Activated B cell treated with CpG ODN at 0.5 μM for 24 hours (primary cell): ENCODE measurements at regions not wholly inside any gene's neighbourhood (a gene's known extent, or its start where the extent isn't known, plus 50 kb on each side); places are given as distances from the start of the nearest gene placed in this dataset.
"Not testable (repeated sequence)": the region's sequence is repeated elsewhere in the genome, so short reads cannot be mapped to it uniquely, and the experiment has no call there.

ENCODE experiments used
- ATAC-seq: fragments of 200-7000 bp; cut with Tn5 transposase; one replicate; pipeline ENCODE4 v1.10.0; 2021; ENCODE audit warnings: low read depth, mild to moderate bottlenecking, moderate library complexity
- CTCF ChIA-PET: fragments of 350-600 bp; sonication (Branson Sonifier 250); formaldehyde crosslinking; loops from one replicate; lab custom pipeline; 2021; ENCODE audit warnings: antibody characterized with exemption; lab: Charles Lee
- POLR2A ChIA-PET: fragments of 350-600 bp; sonication (Branson Sonifier 250); formaldehyde crosslinking; loops from one replicate; lab custom pipeline; 2021; ENCODE audit warnings: antibody characterized with exemption; lab: Charles Lee
- DNase-seq: peaks from one replicate; pipeline ENCODE4 v3.0.0; 2022
- H3K27ac Mint-ChIP-seq: one replicate; pipeline ENCODE4 v1.8.0; 2020; ENCODE audit warnings: mixed read lengths
- H3K27me3 Mint-ChIP-seq: one replicate; pipeline ENCODE4 v1.8.0; 2021; ENCODE audit warnings: mixed read lengths
- H3K36me3 Mint-ChIP-seq: one replicate; pipeline ENCODE4 v1.8.0; 2021; ENCODE audit warnings: low read depth, mixed read lengths
- H3K4me1 Mint-ChIP-seq: one replicate; pipeline ENCODE4 v1.8.0; 2021; ENCODE audit warnings: mixed read lengths
- H3K4me3 Mint-ChIP-seq: one replicate; pipeline ENCODE4 v1.8.0; 2020; ENCODE audit warnings: mild to moderate bottlenecking, mixed read lengths
- H3K9me3 Mint-ChIP-seq: one replicate; pipeline ENCODE4 v1.8.0; 2020; ENCODE audit warnings: mixed read lengths
- intact Hi-C: fragments of 100-400 bp; cut with micrococcal nuclease; formaldehyde crosslinking; loops from one replicate; pipeline ENCODE4 v1.15.1; 2024
- TF ChIP-seq, protein P1 (sequence below): fragments of 200-600 bp; IDR thresholded peaks from one replicate; pipeline ENCODE4 v1.8.0; 2022; ENCODE audit warnings: antibody characterized with exemption, mild to moderate bottlenecking

DNA sequence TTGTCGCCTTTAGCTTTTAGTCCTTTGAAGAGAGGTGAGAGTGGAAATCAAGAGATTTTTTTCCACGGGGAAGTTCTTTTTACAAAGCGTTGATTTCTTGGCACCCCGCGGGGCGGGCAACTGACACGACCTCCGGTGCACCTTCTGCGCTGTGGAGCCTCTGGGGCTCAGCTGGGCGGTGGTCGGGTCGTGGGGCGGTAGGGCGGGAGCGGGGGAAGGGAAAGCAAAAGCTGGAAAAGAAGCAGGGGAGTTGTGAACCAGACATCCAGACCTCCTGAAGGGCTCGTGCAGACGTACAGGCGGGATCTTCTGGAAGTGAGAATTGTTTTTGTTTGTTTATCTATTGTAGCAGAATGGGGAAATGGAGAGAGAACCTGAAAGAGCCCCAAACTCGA is 63.3 kb downstream of the PPIAL4A start:
- DNase-seq, H3K27me3 Mint-ChIP-seq, H3K4me1 Mint-ChIP-seq, ATAC-seq, CTCF ChIA-PET, H3K27ac Mint-ChIP-seq, H3K9me3 Mint-ChIP-seq, intact Hi-C loops, POLR2A ChIA-PET, H3K4me3 Mint-ChIP-seq: not testable (repeated sequence)
- H3K36me3 Mint-ChIP-seq, result peaks cover 18% of the 10 kb centered on the region

DNA sequence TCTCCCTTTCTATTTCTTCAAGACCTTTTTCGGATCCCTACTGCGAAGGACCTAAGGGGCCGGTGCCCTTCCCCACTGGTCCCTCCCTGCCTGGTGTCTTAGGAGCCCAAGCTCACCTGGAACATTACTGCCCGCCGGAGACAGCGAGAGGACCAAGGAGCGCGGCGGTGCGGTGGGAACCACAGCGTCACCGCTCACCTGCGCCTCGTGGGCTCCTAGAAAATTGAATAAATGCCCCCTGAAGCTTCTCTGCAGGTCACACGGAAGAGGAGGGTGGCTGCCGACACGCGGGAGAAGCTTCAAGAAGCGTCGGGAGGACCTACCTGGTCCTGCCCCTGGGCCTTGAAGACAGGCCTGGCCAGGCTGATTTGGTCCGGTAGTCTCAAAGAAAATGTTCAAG is 65.2 kb downstream of the PPIAL4A start:
- intact Hi-C loops, result no loop called here
- Mint-ChIP-seq H3K27me3 (no peaks in the 10 kb centered on the region), H3K4me3 (no peak overlapping the region), H3K4me1 (no peaks in the 10 kb centered on the region), H3K27ac (no peak overlapping the region), H3K36me3 (peaks cover 18% of the 10 kb centered on the region), H3K9me3 (no peaks in the 10 kb centered on the region)
- CTCF ChIA-PET, result no interaction called here
- TF ChIP-seq, protein P1, sequence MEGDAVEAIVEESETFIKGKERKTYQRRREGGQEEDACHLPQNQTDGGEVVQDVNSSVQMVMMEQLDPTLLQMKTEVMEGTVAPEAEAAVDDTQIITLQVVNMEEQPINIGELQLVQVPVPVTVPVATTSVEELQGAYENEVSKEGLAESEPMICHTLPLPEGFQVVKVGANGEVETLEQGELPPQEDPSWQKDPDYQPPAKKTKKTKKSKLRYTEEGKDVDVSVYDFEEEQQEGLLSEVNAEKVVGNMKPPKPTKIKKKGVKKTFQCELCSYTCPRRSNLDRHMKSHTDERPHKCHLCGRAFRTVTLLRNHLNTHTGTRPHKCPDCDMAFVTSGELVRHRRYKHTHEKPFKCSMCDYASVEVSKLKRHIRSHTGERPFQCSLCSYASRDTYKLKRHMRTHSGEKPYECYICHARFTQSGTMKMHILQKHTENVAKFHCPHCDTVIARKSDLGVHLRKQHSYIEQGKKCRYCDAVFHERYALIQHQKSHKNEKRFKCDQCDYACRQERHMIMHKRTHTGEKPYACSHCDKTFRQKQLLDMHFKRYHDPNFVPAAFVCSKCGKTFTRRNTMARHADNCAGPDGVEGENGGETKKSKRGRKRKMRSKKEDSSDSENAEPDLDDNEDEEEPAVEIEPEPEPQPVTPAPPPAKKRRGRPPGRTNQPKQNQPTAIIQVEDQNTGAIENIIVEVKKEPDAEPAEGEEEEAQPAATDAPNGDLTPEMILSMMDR, result no peak
- POLR2A ChIA-PET, result no interaction called here
- DNase-seq, result no peak
- ATAC-seq, result no peak

DNA sequence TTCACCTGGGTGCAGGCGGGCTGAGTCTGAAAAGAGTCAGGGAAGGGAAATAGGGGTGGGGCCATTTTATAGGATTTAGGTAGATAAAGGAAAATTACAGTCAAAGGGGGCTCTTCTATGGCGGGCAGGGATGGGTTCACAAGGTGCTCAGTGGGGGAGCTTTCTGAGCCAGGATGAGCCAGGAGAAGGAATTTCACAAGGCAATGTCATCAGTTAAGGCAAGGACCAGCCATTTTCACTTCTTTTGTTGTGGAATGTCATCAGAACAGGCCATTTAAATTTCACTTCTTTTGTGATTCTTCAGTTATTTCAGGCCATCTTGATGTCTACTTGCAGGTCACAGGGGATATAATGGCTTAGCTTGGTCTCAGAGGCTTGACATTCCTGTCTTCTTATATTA is 66.4 kb downstream of the PPIAL4A start:
- ATAC-seq, CTCF ChIA-PET, H3K27ac Mint-ChIP-seq, H3K9me3 Mint-ChIP-seq, POLR2A ChIA-PET, H3K4me1 Mint-ChIP-seq, intact Hi-C loops, DNase-seq, H3K4me3 Mint-ChIP-seq, H3K27me3 Mint-ChIP-seq: not testable (repeated sequence)
- H3K36me3 Mint-ChIP-seq, result peaks cover 15% of the 10 kb centered on the region

DNA sequence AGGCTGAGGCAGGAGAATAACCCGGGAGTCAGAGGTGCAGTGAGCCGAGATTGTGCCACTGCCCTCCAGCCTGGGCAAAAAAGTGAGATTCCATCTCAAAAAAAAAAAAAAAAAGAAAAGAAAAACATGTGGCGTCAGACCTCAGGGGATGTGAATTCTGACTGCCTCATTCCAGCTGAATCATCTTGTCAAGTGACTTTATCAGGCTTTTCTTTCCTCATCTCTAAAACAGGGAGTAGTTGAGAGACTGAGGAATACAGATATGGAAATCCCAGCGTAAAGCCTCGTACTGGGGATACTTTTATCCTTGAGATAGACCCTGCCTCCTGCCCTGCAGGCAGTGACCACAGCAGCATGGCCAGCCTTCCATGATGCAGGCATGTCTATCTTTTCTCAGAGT is 76.4 kb downstream of the PPIAL4A start:
- POLR2A ChIA-PET, H3K9me3 Mint-ChIP-seq, H3K27me3 Mint-ChIP-seq, H3K27ac Mint-ChIP-seq, H3K36me3 Mint-ChIP-seq, CTCF ChIA-PET, DNase-seq, H3K4me1 Mint-ChIP-seq, ATAC-seq, H3K4me3 Mint-ChIP-seq, intact Hi-C loops: not testable (repeated sequence)

DNA sequence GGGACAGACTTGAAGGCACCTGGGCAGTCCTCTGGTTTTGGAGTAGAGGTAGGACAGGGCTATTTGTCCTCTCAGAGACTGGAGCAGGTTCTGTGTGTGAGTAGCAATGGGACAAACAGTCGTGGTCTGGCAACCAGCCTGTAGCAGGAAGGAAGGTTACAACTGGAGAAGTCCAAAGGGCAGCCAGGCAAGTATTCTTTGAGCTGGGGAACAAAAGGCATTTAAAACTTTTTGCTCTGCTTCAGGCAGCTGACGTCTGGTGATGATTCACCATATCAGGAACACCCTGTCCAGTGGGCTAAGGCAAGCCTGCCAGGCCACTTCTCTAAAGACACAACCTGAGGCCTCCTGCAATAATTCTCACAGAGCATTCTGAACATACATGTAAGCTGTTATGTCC is 83.3 kb downstream of the PPIAL4A start:
- POLR2A ChIA-PET, CTCF ChIA-PET, ATAC-seq, H3K9me3 Mint-ChIP-seq, DNase-seq, H3K36me3 Mint-ChIP-seq, H3K4me1 Mint-ChIP-seq, H3K27me3 Mint-ChIP-seq, intact Hi-C loops, H3K27ac Mint-ChIP-seq, H3K4me3 Mint-ChIP-seq: not testable (repeated sequence)

DNA sequence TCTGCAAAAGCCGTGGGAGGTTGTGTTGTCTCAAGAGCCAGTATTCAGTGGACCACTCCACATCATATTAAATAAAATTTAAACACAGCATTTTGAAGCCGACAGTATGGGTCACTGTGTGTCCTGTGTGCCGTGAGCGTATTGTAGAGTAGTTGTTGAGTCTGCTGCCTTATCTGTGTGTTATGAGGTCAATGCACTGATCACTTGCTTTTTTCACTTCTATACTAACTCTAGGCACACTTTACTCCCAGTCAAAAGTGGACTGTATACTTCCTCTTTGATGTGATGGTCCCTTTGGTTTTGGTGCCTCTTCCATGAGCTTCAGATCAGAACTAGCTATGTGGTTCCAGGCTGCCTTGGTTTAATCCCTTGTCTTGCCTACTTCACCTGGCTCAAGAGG is 84.3 kb downstream of the PPIAL4A start:
- H3K27me3 Mint-ChIP-seq, intact Hi-C loops, H3K27ac Mint-ChIP-seq, CTCF ChIA-PET, ATAC-seq, H3K4me3 Mint-ChIP-seq, H3K4me1 Mint-ChIP-seq, H3K36me3 Mint-ChIP-seq, POLR2A ChIA-PET, DNase-seq, H3K9me3 Mint-ChIP-seq: not testable (repeated sequence)

DNA sequence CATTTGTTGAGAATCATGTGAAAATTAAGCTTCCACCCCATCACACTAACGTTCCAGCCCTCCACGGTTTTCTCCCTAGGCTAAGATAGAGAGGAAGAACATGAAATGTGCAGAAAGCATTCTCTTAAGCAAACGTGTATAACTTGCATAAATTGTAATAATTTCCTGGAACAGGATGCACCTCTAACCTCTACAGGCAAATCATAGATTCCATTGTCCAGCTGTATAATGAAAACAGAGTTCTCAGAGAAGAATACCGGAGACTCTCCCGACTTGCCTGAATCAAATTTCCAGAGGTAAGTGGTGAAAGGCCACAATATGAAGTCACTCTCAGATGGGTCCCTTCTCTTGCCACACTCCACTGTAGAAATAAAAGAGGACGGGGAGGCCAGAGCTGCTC is 87.7 kb downstream of the PPIAL4A start:
- H3K4me1 Mint-ChIP-seq, H3K27me3 Mint-ChIP-seq, intact Hi-C loops, DNase-seq, H3K4me3 Mint-ChIP-seq, H3K27ac Mint-ChIP-seq, H3K36me3 Mint-ChIP-seq, POLR2A ChIA-PET, CTCF ChIA-PET, H3K9me3 Mint-ChIP-seq, ATAC-seq: not testable (repeated sequence)

DNA sequence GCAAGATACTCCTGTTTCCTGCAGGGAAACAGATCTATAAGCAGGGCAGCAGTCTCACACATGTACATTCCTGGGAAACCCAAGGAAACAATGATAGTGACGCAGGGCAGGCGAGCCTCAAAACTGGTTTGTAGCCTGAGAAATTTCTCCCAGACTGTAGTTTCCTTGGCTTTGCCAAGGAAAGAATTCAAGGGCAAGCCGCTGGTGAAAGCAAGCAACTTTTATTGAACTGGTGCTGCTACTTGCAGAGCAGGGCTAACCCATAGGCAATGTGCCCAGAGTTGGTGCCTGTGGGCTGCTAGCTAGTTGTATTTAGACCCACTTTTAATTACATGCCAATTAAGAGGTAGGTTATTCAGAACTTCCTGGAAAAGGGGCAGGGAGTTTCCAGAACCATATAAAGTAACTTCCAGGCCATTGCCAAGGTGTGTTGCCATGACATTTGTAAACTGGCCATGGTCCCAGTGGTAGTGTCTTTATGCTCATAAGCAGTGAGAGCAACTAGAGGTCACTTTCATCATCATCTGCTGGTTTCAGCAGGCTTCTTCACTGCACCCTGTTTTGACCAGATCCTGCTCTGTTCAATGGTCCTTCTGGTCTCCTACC is 92.0 kb downstream of the PPIAL4A start:
- H3K27ac Mint-ChIP-seq, DNase-seq, CTCF ChIA-PET, H3K4me1 Mint-ChIP-seq, intact Hi-C loops, H3K36me3 Mint-ChIP-seq, H3K4me3 Mint-ChIP-seq, H3K27me3 Mint-ChIP-seq, H3K9me3 Mint-ChIP-seq, POLR2A ChIA-PET, ATAC-seq: not testable (repeated sequence)

DNA sequence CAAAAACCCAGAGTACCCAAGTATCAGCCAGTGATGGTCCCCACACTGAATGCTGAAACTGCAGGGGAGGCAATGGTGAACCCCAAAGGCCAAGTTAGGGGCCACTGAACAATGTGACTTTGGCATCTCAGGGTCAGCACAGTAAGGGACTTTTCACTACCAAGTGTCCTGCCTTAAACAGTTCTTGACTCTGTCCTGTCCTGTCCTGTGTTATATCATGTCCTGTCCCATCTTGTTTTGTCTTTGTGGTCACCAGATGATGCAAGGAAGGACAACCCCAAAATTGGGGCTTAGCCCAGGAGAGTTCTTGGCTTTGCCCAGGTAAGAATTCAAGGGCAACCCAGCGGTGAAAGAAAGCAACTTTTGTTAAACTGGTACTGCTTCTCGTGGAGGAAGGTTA is 105.0 kb downstream of the PPIAL4A start:
- H3K27me3 Mint-ChIP-seq, H3K4me1 Mint-ChIP-seq, ATAC-seq, intact Hi-C loops, DNase-seq, H3K9me3 Mint-ChIP-seq, POLR2A ChIA-PET, H3K36me3 Mint-ChIP-seq, H3K27ac Mint-ChIP-seq, CTCF ChIA-PET, H3K4me3 Mint-ChIP-seq: not testable (repeated sequence)

DNA sequence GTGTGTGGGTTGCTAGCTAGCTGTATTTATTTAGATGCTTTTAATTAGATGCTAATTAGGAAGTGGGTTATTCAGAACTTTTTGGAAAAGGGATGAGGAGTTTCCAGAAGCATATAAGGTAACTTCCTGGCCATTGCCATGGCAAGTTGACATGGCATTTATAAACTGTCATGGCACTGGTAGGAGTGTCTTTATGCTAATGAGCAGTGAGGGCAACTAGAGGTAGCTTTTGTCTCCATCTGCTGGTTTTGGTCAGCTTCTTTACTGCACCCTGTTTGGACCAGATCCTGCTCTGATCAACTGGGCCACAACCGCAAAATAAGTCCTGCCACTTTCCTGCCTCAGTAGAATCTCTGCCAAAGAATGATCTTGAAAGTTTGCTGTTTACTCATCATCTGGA is 105.5 kb downstream of the PPIAL4A start:
- H3K27ac Mint-ChIP-seq, H3K36me3 Mint-ChIP-seq, POLR2A ChIA-PET, CTCF ChIA-PET, H3K4me3 Mint-ChIP-seq, DNase-seq, H3K27me3 Mint-ChIP-seq, H3K9me3 Mint-ChIP-seq, intact Hi-C loops, H3K4me1 Mint-ChIP-seq: not testable (repeated sequence)
- ATAC-seq, result peak; percentile 91

DNA sequence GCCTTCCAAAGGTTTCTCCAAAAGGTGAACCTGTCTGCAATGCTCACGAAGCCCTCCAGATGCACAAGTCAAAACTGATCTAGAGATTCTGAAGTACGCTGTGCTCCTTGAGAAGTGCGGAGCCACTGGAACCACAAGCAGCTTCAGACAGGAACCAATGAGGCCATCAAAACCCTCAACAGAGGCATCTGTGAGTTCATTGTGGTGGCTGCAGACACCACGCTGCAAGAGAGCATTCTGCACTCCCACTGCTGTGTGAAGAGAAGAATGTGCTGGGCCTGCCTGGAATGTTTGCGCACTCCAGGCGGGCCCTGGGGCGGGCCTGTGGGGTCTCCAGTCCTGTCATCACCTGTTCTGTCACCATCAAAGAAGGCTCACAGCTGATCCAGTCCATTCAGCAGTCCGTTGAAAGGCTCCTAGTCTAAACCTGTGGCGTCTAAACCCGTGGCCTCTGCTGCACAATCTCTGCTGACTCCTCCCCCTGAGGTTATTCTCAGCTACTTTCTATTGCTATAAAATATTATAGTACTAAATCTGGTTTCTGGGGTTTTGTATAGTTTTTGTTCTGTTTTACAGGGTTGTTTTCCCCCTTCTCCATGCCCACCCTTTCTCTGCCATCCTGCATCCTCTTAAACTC is 111.6 kb downstream of the PPIAL4A start:
- H3K27ac Mint-ChIP-seq, result not testable (repeated sequence)

More for the DNA sequence above, 111.6 kb downstream of the PPIAL4A start:
- H3K4me1 Mint-ChIP-seq, H3K36me3 Mint-ChIP-seq, H3K27me3 Mint-ChIP-seq, ATAC-seq, H3K4me3 Mint-ChIP-seq, CTCF ChIA-PET, DNase-seq, intact Hi-C loops, POLR2A ChIA-PET, H3K9me3 Mint-ChIP-seq: not testable (repeated sequence)
